OCI-LY3 (cell line): ENCODE measurements at regions not wholly inside any gene's neighbourhood (a gene's known extent, or its start where the extent isn't known, plus 50 kb on each side); places are given as distances from the start of the nearest gene placed in this dataset.

Source experiments
- EZH2phosphoT487 ChIP-seq: fragments of 200-600 bp; shearing (Covaris generic); IDR thresholded peaks from 2 replicates; pipeline ENCODE4 v1.6.1; 2018; ENCODE audit warnings: antibody characterized with exemption, mixed run types, low read depth
- TF ChIP-seq, protein P1 (sequence below): fragments of 200-600, 300-600 bp; sonication (generic); IDR thresholded peaks from 2 replicates; pipeline ENCODE4 v1.5.1; 2014; ENCODE audit warnings: antibody characterized with exemption, low read length, low read depth

DNA sequence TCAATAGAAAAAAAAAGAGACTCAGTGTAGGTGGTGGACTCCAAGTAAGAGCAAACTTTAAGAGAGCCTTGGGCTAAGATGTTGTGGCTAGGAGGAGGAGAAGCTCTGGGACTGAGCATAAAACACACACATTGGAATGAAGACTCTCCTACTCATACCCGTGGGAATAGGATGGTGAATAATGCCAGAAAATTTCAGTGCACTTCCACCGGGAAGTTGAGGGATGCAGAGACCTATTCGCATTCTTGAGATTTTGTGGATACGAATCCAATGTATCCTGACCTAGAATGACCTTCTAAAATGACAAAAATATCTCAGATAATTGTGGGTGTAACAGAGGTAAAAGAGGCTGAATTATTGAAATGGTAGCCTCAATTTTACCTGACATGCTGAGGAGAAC is 388.7 kb upstream of the SGO1 start:
- TF ChIP-seq, protein P1, sequence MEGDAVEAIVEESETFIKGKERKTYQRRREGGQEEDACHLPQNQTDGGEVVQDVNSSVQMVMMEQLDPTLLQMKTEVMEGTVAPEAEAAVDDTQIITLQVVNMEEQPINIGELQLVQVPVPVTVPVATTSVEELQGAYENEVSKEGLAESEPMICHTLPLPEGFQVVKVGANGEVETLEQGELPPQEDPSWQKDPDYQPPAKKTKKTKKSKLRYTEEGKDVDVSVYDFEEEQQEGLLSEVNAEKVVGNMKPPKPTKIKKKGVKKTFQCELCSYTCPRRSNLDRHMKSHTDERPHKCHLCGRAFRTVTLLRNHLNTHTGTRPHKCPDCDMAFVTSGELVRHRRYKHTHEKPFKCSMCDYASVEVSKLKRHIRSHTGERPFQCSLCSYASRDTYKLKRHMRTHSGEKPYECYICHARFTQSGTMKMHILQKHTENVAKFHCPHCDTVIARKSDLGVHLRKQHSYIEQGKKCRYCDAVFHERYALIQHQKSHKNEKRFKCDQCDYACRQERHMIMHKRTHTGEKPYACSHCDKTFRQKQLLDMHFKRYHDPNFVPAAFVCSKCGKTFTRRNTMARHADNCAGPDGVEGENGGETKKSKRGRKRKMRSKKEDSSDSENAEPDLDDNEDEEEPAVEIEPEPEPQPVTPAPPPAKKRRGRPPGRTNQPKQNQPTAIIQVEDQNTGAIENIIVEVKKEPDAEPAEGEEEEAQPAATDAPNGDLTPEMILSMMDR = no peak
- TF ChIP-seq EZH2phosphoT487 = no peak
